ENCODE measurements at regions not wholly inside any gene's neighbourhood (a gene's known extent, or its start where the extent isn't known, plus 50 kb on each side); places are given as distances from the start of the nearest gene placed in this dataset.

DNA sequence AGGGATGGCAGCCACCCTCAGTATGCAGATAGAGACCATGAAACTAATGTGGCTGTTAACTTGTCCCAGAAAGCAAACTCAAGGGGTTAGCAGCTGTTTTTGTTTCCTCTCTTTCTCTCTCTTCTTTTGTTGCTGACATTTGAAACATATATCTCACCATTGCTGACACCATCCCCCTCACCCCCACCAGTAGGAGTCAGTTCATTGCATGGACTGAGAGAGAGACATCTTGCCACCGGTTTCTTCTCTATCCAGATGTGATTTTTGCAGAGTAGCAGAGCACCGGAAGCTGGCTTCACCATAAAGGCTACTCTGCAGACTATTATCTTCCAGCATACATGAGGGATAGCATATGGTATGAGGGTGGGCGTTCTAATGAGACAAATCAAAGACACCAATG, 177.1 kb upstream of the FRG1 start:
- Histone ChIP-seq H3K9me2 (ENCODE audit: insufficient read depth) (no peaks in the 10 kb centered on the region), H3K4me2 (ENCODE audit: low read length) (no peak overlapping the region), H3K79me2 (ENCODE audit: insufficient read depth, low read length) (no peaks in the 10 kb centered on the region), H3K4me1 (ENCODE audit: control insufficient read depth in 1 of 2, insufficient read depth in 2 of 2, low read length in 2 of 2) (no peaks in the 10 kb centered on the region), H3K9me3 (ENCODE audit: control insufficient read depth in 1 of 2, insufficient read depth in 1 of 2, low read depth in 1 of 2, low read length in 2 of 2) (no peaks in the 10 kb centered on the region), H2AFZ (ENCODE audit: low read depth, low read length, poor library complexity, severe bottlenecking) (no peak overlapping the region), H3K36me3 (ENCODE audit: control insufficient read depth in 1 of 2, insufficient read depth in 2 of 2, low read length in 2 of 2) (no peaks in the 10 kb centered on the region), H3K4me3 (replicated peaks in 1 of 2; ENCODE audit: low read depth in 1 of 2, low read length in 2 of 2) (no peak overlapping the region), H4K20me1 (ENCODE audit: insufficient read depth) (no peaks in the 10 kb centered on the region), H3K27ac (ENCODE audit: low read depth, low read length) (no peak overlapping the region), H3K27me3 (ENCODE audit: insufficient read depth, low read length) (peaks cover 3% of the 10 kb centered on the region), H3K9ac (ENCODE audit: low read length) (no peak overlapping the region)
- TF ChIP-seq POLR2AphosphoS5 (IDR thresholded peaks at IDR 0.05; ENCODE audit: low read depth, low read length), result no peak
- TF ChIP-seq POLR2A (IDR thresholded peaks at IDR 0.05; ENCODE audit: borderline replicate concordance, extremely low read depth, insufficient read depth, insufficient read length), result no peak
- TF ChIP-seq, protein P1, sequence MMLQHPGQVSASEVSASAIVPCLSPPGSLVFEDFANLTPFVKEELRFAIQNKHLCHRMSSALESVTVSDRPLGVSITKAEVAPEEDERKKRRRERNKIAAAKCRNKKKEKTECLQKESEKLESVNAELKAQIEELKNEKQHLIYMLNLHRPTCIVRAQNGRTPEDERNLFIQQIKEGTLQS (IDR thresholded peaks at IDR 0.05), result no peak
- no peak for TF ChIP-seq EZH2 (IDR thresholded peaks at IDR 0.05)
- no peak for TF ChIP-seq ZNF274 (IDR thresholded peaks at IDR 0.05; ENCODE audit: low read depth, low read length)
- TF ChIP-seq, protein P2, sequence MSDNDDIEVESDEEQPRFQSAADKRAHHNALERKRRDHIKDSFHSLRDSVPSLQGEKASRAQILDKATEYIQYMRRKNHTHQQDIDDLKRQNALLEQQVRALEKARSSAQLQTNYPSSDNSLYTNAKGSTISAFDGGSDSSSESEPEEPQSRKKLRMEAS (IDR thresholded peaks at IDR 0.05), result no peak
- TF ChIP-seq, protein P3, sequence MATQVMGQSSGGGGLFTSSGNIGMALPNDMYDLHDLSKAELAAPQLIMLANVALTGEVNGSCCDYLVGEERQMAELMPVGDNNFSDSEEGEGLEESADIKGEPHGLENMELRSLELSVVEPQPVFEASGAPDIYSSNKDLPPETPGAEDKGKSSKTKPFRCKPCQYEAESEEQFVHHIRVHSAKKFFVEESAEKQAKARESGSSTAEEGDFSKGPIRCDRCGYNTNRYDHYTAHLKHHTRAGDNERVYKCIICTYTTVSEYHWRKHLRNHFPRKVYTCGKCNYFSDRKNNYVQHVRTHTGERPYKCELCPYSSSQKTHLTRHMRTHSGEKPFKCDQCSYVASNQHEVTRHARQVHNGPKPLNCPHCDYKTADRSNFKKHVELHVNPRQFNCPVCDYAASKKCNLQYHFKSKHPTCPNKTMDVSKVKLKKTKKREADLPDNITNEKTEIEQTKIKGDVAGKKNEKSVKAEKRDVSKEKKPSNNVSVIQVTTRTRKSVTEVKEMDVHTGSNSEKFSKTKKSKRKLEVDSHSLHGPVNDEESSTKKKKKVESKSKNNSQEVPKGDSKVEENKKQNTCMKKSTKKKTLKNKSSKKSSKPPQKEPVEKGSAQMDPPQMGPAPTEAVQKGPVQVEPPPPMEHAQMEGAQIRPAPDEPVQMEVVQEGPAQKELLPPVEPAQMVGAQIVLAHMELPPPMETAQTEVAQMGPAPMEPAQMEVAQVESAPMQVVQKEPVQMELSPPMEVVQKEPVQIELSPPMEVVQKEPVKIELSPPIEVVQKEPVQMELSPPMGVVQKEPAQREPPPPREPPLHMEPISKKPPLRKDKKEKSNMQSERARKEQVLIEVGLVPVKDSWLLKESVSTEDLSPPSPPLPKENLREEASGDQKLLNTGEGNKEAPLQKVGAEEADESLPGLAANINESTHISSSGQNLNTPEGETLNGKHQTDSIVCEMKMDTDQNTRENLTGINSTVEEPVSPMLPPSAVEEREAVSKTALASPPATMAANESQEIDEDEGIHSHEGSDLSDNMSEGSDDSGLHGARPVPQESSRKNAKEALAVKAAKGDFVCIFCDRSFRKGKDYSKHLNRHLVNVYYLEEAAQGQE (IDR thresholded peaks at IDR 0.05; ENCODE audit: low read depth), result no peak
- no peak for TF ChIP-seq EZH2phosphoT487 (IDR thresholded peaks at IDR 0.05; ENCODE audit: borderline replicate concordance)
- no peak for TF ChIP-seq YY1 (IDR thresholded peaks at IDR 0.05; ENCODE audit: extremely low read depth, insufficient replicate concordance, low read depth, low read length)
- intact Hi-C loops (cut with micrococcal nuclease), result no loop called here
- DNase-seq (ENCODE audit: low read depth, low spot score) (no peak), ATAC-seq (no peak)
- RAD21 ChIA-PET (ENCODE audit: low non-redundant PET in 1 of 2, low total read pairs in 2 of 2, uncharacterized antibody in 2 of 2, unreplicated experiment in 2 of 2), result no interaction called here
- CTCF ChIA-PET, result no interaction called here
- POLR2A ChIA-PET, result no interaction called here
- no TSS peak for BruUV-seq (replicated peaks)
